Umbilical cord (tissue), 1 donor: ENCODE measurements at regions not wholly inside any gene's neighbourhood (a gene's known extent, or its start where the extent isn't known, plus 50 kb on each side); places are given as distances from the start of the nearest gene placed in this dataset.
"Not testable (repeated sequence)": the region's sequence is repeated elsewhere in the genome, so short reads cannot be mapped to it uniquely, and the experiment has no call there.

Experiments used
- DNase-seq: peaks from one replicate; pipeline ENCODE4 v3.0.0-alpha.2; 2015; ENCODE audit warnings: low spot score

DNA sequence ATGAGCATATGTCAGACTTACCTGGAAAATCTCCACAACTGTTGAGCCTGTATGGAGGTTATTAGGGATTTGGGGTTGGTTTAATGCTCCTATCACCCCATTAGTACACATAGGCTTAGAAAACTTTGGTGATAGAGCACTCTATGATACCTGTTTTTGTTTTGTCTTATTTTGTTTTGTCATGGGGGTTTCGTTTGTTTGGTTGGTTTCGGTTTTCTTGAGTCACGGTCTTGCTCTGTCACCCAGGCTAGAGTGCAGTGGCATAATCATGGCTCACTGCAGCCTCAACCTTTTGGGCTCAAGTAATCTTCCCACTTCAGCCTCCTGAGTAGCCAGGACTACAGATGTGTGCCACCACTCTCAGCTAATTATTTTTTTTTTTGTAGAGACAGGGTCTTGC, 70.0 kb downstream of the MZT1 start:
- DNase-seq: no peak

DNA sequence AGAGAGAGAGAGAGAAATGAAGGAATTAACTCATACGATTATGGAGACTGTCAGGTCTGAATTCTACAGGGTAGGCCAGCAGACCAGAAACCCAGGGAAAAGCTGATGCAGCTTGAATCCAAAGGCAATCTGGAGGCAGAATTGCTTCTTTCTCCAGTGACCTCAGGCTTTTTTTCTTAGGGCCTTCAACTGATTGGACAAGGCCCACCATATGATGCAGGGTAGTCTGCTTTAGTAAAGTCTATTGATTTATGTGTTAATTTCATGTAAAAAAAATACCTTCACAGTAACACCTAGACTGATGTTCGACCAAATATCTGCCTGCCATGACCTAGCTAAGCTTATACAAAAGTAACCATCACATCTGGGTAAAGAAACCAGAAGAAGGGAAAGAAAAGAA, 71.1 kb downstream of the MZT1 start:
- no peak for DNase-seq

DNA sequence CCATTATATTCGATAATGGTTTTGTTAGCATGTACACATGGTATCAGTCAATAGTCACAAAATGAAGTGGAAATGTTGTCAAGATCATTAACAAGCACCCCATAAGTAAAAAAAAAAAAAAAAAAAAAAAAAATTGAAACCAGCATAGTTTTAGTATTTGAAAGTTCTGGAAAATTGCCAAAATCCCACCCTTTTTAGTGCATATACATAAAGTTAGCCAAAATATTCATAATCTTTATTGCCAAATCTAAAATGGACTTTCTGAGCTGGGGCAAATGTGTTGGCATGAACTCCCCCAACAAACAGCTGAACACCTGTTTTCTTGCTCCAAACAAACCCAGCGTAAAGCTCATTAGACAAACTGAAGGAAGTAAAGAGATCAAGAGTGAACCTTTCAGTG, 73.9 kb downstream of the MZT1 start:
- DNase-seq: no peak

- DNase-seq: no peak
These were observed 74.7 kb downstream of the MZT1 start for GRCh38 chr13:72652681-72653080.

GRCh38 chr13:72651144-72651543, 76.3 kb downstream of the MZT1 start:
- DNase-seq: peak; percentile 2

DNA sequence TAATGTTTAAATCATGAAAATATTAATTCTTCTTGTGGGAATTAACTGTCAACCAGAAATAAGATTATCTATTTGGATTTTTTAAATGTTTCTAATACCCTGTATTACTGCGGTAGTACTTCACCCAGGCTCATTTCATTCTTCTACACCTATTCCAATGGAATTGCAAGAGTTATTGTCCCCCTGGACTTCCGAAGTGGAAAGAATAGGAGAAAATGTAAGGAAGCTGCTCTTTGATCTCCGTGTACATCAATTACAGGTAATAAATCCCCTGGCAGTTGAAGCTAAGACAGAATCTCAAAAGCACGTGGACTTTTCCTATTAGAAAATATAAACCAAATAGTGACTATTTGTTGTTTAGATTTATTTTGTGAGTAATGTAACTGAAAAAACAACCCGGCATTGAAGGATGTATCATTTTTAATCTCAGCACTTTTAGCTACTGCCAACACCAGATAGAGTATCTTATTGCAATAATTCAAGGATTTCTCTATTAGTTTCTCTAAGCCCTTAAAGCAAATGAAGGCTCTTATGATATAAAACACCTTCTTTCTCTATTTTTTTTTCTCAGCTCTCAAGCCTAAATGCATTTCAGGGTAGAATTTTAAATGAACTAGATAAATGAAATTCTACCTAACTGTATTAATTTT, 77.3 kb downstream of the MZT1 start:
- DNase-seq: no peak

GRCh38 chr13:72648513-72649065, 78.8 kb downstream of the MZT1 start:
- no peak for DNase-seq

DNA sequence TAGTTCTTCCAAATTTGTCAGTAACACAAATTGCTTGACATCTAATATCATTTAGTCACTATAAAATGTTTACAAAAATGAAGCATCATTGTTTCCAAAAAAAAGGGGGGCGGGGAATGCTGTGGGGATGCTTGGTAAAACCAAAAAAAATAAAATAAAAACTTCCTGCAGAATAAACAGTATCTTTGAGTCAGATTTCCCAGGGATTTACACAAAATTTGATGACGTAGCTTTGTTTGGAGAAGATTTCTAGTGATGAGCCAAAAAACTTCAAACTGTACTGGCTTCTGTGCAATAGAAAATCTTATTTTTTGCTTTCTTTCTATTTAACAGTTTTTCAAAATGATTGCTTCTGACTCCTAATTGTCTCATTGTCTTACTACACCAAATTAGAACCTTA, 80.0 kb downstream of the MZT1 start:
- DNase-seq: no peak

GRCh38 chr13:72645521-72645920, 81.9 kb downstream of the MZT1 start:
- no peak for DNase-seq

DNA sequence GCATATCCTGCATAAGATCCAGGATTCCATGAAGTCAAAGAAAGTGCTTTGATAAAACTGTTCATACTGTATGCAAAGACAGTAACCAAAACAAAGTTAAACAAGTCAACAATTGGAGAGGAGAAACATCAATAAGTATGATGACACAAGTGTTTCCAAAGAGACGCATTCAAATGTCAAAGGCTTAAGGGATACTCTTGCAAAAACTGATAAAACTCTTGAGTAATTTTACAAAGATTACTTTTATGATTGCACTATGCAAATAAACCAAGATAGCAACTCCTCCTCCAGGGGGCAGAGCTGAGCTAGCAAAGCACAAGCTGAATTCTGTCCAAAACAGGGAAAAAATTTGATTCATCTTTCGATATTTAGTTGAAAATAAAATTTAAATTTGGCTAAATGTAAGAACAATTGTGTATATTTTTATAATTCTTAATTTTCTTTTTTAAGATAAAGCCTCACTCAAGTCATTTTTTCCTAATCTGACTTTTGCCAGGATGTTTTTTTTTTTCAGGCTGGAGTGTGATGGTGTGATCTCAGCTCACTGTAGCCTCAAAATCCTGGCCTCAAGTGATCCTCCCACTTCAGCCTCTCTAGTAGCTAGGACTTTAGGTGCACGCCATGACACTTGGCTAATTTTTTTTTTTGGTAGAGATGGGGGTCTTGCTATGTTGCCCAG, 84.0 kb downstream of the MZT1 start:
- peak; percentile 42 for DNase-seq

DNA sequence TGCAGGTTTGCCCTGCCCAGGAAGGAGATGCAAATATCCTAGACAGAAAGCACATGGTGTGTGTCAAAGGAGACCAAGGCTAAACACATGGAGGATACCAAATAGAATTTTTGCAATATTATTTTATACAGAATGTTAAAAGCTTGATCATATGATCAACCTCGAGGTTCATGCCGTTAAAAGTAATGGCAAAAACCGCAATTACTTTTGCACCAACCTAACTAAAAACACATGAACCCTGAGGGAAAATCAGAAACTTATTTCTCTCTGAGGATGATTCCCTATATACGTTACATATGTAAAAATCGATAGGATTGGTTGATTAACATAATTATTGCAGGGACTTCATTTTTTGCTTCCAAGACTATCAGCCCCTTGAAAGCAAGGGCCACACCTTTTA, 88.1 kb downstream of the MZT1 start:
- DNase-seq: no peak

DNA sequence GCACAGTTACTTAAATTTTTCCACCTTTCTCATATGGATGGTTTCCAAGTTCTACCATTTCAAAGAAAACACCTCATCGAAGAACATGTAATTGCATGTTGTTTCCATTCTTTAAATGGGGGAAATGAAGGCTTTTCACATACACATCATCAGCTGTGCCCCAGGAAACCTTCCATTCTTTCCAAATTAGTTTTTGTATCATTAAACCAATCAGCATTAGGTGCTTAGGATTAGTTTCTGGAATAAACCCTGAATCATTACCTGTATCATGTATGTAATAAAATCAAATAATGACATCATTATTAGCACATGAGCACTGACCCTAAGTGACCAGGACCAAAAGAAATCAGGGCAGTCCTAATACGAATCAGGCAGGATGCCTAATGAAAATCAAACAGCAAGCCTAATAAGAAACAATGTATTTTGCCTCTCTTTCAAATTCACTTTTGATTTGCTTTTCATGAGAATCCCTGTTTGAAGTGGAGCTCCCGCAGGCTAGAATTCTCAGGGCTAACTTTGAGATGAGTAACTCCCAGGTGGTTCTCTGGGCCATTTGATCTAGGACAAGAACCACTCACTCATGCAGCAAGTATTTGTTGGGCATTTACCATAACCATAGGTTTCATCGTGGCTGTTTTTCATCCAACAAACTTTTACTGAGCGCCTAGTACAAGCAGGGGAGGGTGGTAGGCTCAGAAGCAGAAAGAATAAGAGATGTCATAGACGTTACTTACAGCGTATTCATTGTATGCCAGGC, 89.2 kb downstream of the MZT1 start:
- DNase-seq: no peak

- DNase-seq: no peak
These were observed 89.9 kb downstream of the MZT1 start for GRCh38 chr13:72637561-72637960.

- DNase-seq: no peak
These were observed 92.6 kb downstream of the MZT1 start for GRCh38 chr13:72634859-72635258.

- DNase-seq: no peak
These were observed 104.9 kb downstream of the MZT1 start for GRCh38 chr13:72622546-72622945.

GRCh38 chr13:72620874-72621273, 106.6 kb downstream of the MZT1 start:
- no peak for DNase-seq

DNA sequence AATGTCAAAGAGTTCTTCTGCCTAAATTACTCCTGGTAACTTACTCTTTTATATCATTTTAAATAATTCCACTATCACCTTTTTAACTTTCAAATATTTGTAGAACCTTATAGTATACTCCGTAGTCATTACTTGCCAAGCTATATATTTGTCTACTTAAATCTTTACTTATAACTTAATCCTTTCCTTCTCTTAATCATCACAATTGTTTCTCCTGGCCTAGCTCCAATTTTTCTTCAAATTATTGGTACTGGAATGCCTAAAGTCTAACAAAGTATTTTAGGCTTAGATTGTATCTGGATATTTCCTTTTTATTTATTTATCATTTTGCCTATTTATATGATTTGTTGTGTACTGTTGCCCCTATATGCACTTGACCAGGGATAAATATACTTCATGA, 109.5 kb downstream of the MZT1 start:
- no peak for DNase-seq

DNA sequence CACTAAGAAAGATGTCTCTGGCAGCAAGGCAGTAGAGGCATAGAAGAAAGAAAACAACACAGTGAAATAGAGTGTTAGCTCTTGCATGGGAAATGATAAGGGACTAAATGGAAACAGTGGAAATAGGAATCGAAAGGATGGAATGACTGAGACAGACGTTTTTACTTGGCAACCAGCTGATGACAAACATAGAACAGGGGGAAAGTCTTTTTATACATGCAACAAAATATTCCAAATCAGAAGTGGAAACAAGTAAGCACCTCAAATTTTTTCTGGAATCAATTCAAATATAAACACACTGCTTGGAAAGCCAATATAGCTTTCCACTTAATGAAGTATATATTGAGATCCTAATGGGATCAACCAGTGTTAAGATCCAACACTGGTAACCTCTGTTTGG, 110.2 kb downstream of the MZT1 start:
- no peak for DNase-seq

- not testable (repeated sequence) for DNase-seq
These were observed 117.1 kb downstream of the MZT1 start for GRCh38 chr13:72610251-72610891.

GRCh38 chr13:72599178-72599743, 128.2 kb downstream of the MZT1 start:
- DNase-seq: no peak

DNA sequence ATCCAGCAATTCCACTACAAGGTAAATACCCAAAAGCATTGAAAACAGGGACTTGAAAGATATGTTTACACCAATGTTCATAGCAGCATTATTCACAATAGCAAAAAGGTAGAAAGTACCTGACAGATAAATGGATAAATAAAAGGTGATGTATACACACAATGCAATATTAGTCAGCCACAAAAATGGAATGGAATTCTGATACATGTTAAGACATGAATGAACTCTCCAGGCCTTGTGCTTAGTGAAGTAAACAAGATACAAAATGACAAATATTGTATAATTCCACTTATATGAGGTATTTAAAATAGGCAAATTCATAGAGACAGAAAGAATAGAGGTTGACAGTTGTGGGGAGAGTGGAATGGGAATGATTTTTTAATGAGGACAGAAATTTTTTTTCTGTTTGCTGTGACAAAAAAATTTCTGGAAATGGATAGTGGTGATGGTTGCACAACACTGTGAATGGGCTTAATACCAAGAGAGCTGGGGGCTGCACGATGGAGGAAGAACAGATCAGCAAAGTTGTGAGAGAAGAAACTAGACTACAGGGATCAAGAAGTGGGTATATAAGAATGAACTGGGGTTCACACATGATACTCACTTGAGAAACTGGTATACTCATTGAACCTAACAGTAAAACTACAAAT, 137.2 kb downstream of the MZT1 start:
- DNase-seq: no peak
